ENCODE measurements at regions not wholly inside any gene's neighbourhood (a gene's known extent, or its start where the extent isn't known, plus 50 kb on each side); places are given as distances from the start of the nearest gene placed in this dataset.

GRCh38 chr6:27098956-27099355 is 148.5 kb upstream of the PRSS16 start:
- TF ChIP-seq CTCF (IDR thresholded peaks at IDR 0.05; ENCODE audit: extremely low read depth, insufficient read depth, missing control alignments), result no peak
- in situ Hi-C loops (cut with MboI; ENCODE audit: low pct_unique_long_range_greater_than_20kb, low sequenced_read_pairs, unreplicated experiment), result no loop called here
- DNase-seq (ENCODE audit: low spot score), result no peak

- in situ Hi-C loops (cut with MboI; ENCODE audit: low pct_unique_long_range_greater_than_20kb, low sequenced_read_pairs, unreplicated experiment), result no loop called here
- DNase-seq (ENCODE audit: low spot score), result no peak
- no peak for TF ChIP-seq CTCF (IDR thresholded peaks at IDR 0.05; ENCODE audit: extremely low read depth, insufficient read depth, missing control alignments)
These were observed 146.6 kb upstream of the PRSS16 start for GRCh38 chr6:27100921-27101320.

DNA sequence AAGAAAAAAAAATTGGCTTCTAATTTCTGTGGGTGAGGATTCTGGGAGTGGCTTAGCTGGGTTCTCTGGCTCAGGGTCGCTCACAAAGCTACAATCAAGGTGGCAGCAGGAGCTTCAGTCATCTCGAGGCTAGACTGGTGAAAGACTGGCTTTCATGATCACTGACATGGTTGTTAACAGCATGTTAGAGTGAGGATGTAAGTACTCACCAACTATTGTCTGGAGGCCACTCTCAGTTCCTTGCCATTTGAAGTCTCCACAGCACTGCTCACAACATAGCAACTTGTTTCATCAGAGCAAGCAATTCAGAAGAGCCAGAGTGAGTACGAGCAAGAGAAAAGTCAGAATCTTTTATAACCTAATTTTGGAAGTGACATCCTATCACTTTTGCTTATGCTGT is 145.7 kb upstream of the PRSS16 start:
- TF ChIP-seq CTCF (IDR thresholded peaks at IDR 0.05; ENCODE audit: extremely low read depth, insufficient read depth, missing control alignments), result no peak
- in situ Hi-C loops (cut with MboI; ENCODE audit: low pct_unique_long_range_greater_than_20kb, low sequenced_read_pairs, unreplicated experiment), result no loop called here
- no peak for DNase-seq (ENCODE audit: low spot score)

GRCh38 chr6:27106382-27106781 is 141.1 kb upstream of the PRSS16 start:
- DNase-seq (ENCODE audit: low spot score), result no peak
- no peak for TF ChIP-seq CTCF (IDR thresholded peaks at IDR 0.05; ENCODE audit: extremely low read depth, insufficient read depth, missing control alignments)
- in situ Hi-C loops (cut with MboI; ENCODE audit: low pct_unique_long_range_greater_than_20kb, low sequenced_read_pairs, unreplicated experiment), result no loop called here

DNA sequence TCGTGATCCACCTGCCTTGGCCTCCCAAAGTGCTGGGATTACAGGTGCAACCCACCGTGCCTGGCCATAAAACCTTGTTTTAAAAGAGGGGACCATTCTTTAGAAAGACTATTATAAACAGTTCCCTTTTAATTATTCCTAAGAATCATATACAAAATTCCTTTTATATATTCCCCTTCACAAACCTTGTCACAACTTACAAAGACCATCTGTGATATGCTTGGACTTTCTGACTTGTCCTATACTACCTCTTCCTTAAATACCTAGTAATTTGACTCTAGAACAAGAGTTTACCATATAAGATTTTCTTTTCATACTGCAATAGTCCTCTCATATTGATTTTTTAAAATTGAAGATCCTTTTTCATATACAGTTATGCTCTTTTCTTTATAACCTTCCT is 135.8 kb upstream of the PRSS16 start:
- in situ Hi-C loops (cut with MboI; ENCODE audit: low pct_unique_long_range_greater_than_20kb, low sequenced_read_pairs, unreplicated experiment), result no loop called here
- no peak for TF ChIP-seq CTCF (IDR thresholded peaks at IDR 0.05; ENCODE audit: extremely low read depth, insufficient read depth, missing control alignments)
- DNase-seq (ENCODE audit: low spot score), result no peak

DNA sequence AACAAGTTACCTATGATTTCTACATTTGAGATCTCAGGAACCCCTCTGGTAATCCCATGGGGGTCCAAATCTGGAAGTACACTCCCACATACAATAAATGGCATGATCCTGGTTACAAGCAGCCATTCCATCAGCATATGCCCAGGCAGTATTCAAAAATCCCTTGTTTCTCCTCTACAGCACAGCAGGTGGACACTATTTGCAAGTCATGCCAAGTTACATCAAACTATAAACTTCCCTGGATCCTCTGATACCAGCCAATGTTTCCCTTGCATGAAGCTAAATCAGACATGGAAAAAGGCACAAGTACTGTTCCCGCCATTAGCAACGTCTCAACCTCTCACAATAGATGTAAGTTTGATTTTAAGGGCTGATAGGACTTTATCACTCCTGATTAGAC is 134.5 kb upstream of the PRSS16 start:
- in situ Hi-C loops (cut with MboI; ENCODE audit: low pct_unique_long_range_greater_than_20kb, low sequenced_read_pairs, unreplicated experiment), result no loop called here
- no peak for DNase-seq (ENCODE audit: low spot score)
- TF ChIP-seq CTCF (IDR thresholded peaks at IDR 0.05; ENCODE audit: extremely low read depth, insufficient read depth, missing control alignments), result no peak

- DNase-seq (ENCODE audit: low spot score), result no peak
- no peak for TF ChIP-seq CTCF (IDR thresholded peaks at IDR 0.05; ENCODE audit: extremely low read depth, insufficient read depth, missing control alignments)
- in situ Hi-C loops (cut with MboI; ENCODE audit: low pct_unique_long_range_greater_than_20kb, low sequenced_read_pairs, unreplicated experiment), result no loop called here
These were observed 128.2 kb upstream of the PRSS16 start for GRCh38 chr6:27119329-27119728.
